K562 (cell line): ENCODE measurements at regions not wholly inside any gene's neighbourhood (a gene's known extent, or its start where the extent isn't known, plus 50 kb on each side); places are given as distances from the start of the nearest gene placed in this dataset.

ENCODE experiments used
- ATAC-seq: fragments of 200-7000 bp; cut with Tn5 transposase; 3 replicates; pipeline ENCODE4 v1.9.1; 2020; ENCODE audit warnings: moderate library complexity
- BruUV-seq: library from RNA; stranded (reverse); fragments of 400-500 nt; replicated peaks from 2 replicates; lab custom pipeline; 2021; lab: Mats Ljungman, UMichigan
- CTCF ChIA-PET: fragments of 300-600 bp; formaldehyde crosslinking; extraction: SDS; loops from one replicate; lab custom pipeline; 2021; ENCODE audit warnings: low intra/inter-chr PET ratio; lab: Yijun Ruan, JAX
- POLR2A ChIA-PET: fragments of 300-600, 350-650 bp; sonication (Branson Sonifier 250); formaldehyde crosslinking; extraction: SDS; loops from one replicate; lab custom pipeline; 2021; ENCODE audit warnings: antibody characterized with exemption, inconsistent platforms; lab: Yijun Ruan, JAX
- DNase-seq, 4 experiments: peaks; one replicate each; pipeline versions ENCODE4 v3.0.0 to v3.0.0-alpha.2; 2011 to 2018; ENCODE audit warnings: low spot score in 3 of 4, mixed read lengths in 3 of 4; ENCODE audit errors: extremely low read depth in 1 of 4
- FAIRE-seq: peaks from 2 replicates; lab custom pipeline; 2011; peaks lifted over from hg19 to GRCh38; lab: Jason Lieb, UNC
- H2AFZ ChIP-seq: 2 replicates; pipeline ENCODE4 v1.6.0; 2011; ENCODE audit warnings: low read depth, low read length, control low read depth, inconsistent platforms
- H3K27ac ChIP-seq: fragments of 200-600 bp; 3 replicates; pipeline ENCODE4 v1.8.0; 2011; ENCODE audit warnings: low read depth, mild to moderate bottlenecking, control low read depth, inconsistent platforms, low read length, moderate library complexity, mixed read lengths; ENCODE audit errors: extremely low read depth
- H3K27me3 ChIP-seq, 2 experiments: fragments of 300-600 bp in 1 of 2; 2 replicates in 1 of 2; 3 replicates in 1 of 2; pipeline versions ENCODE4 v1.6.0 to v1.8.0; 2011; ENCODE audit warnings: inconsistent platforms in 2 of 2, low read length in 2 of 2, mild to moderate bottlenecking in 1 of 2, mixed read lengths in 1 of 2, moderate library complexity in 1 of 2; ENCODE audit not compliant: control insufficient read depth in 2 of 2, insufficient read depth in 2 of 2
- H3K36me3 ChIP-seq: fragments of 300-600 bp; 3 replicates; pipeline ENCODE4 v1.8.0; 2011; ENCODE audit warnings: mild to moderate bottlenecking, low read length, inconsistent platforms; ENCODE audit not compliant: control insufficient read depth, insufficient read depth
- H3K4me1 ChIP-seq, 2 experiments: fragments of 200-600 bp in 1 of 2; replicated peaks in 1 of 2; 2 replicates in 1 of 2; 3 replicates in 1 of 2; pipeline versions ENCODE4 v1.5.1 to v1.8.0; 2011; ENCODE audit warnings: inconsistent platforms in 2 of 2, low read length in 2 of 2, mild to moderate bottlenecking in 1 of 2, mixed read lengths in 1 of 2, moderate library complexity in 1 of 2; ENCODE audit not compliant: control insufficient read depth in 2 of 2, insufficient read depth in 2 of 2
- H3K4me2 ChIP-seq: 2 replicates; pipeline ENCODE4 v1.6.1; 2011; ENCODE audit warnings: low read length, control low read depth, inconsistent platforms, mixed read lengths; ENCODE audit not compliant: insufficient read depth
- H3K4me3 ChIP-seq: fragments of 200-600 bp; sonication (generic), shearing (Covaris generic); 2 replicates; pipeline ENCODE4 v1.5.1; 2016; ENCODE audit warnings: control low read depth, inconsistent platforms
- H3K79me2 ChIP-seq: fragments of 200-600 bp; 3 replicates; pipeline ENCODE4 v1.8.0; 2011; ENCODE audit warnings: low read length, inconsistent platforms; ENCODE audit not compliant: control insufficient read depth, insufficient read depth
- H3K9ac ChIP-seq, 2 experiments: 2 replicates each; pipeline versions ENCODE4 v1.6.0 to v1.6.1; 2011; ENCODE audit warnings: low read depth in 2 of 2, low read length in 2 of 2, control low read depth in 1 of 2, inconsistent platforms in 1 of 2, mild to moderate bottlenecking in 1 of 2, mixed read lengths in 1 of 2; ENCODE audit not compliant: insufficient read depth in 1 of 2
- H3K9me1 ChIP-seq: one replicate; pipeline ENCODE4 v1.6.0; 2011; ENCODE audit warnings: inconsistent platforms, mild to moderate bottlenecking, low read length, moderate library complexity; ENCODE audit not compliant: control insufficient read depth, insufficient read depth
- H3K9me3 ChIP-seq: replicated peaks from 2 replicates; pipeline ENCODE4 v1.5.1; 2011; ENCODE audit warnings: low read depth, low read length, inconsistent platforms; ENCODE audit not compliant: control insufficient read depth, insufficient read depth
- H4K20me1 ChIP-seq: replicated peaks from 2 replicates; pipeline ENCODE4 v1.6.1; 2011; ENCODE audit warnings: low read length, inconsistent platforms, mixed read lengths; ENCODE audit not compliant: control insufficient read depth, insufficient read depth
- ARHGAP35 ChIP-seq: fragments of 450-650 bp; IDR thresholded peaks from 2 replicates; pipeline ENCODE4 v1.6.1; 2018; ENCODE audit not compliant: partially characterized antibody
- KDM2B ChIP-seq: fragments of 250-450 bp; sonication (Bioruptor Pico); IDR thresholded peaks from 2 replicates; pipeline ENCODE4 v1.8.0; 2021; ENCODE audit warnings: mild to moderate bottlenecking, moderate library complexity
- PHF21A ChIP-seq: fragments of 450-650 bp; IDR thresholded peaks from 2 replicates; pipeline ENCODE4 v1.6.1; 2017; ENCODE audit warnings: low read depth, borderline replicate concordance
- SLC30A9 ChIP-seq: fragments of 250-450 bp; sonication (Bioruptor Pico); IDR thresholded peaks from 2 replicates; pipeline ENCODE4 v1.8.0; 2022; ENCODE audit warnings: mild to moderate bottlenecking, moderate library complexity
- ZC3H11A ChIP-seq: IDR thresholded peaks from 2 replicates; pipeline ENCODE4 v1.6.1; 2012; ENCODE audit warnings: low read depth, low read length, improper control_type of control experiment
- ZNF12 ChIP-seq: sonication (generic); formaldehyde crosslinking; IDR thresholded peaks from 2 replicates; pipeline ENCODE4 v1.4.0; 2020; ENCODE audit warnings: mild to moderate bottlenecking, missing genetic modification reagents
- ZNF444 ChIP-seq: fragments of 250-450 bp; sonication (Bioruptor Pico); IDR thresholded peaks from 2 replicates; pipeline ENCODE4 v1.4.0; 2020; ENCODE audit warnings: mild to moderate bottlenecking, moderate library complexity
- WGBS: fragments of 100-300 bp; shearing (Covaris generic); methylation state at CpG from one replicate; pipeline ENCODE4 v1.1.6; 2016; ENCODE audit warnings: low coverage, mixed read lengths; ENCODE audit not compliant: insufficient coverage; ENCODE audit errors: missing lambda C conversion rate; 5-methylcytosine and 5-hydroxymethylcytosine counted together
- in situ Hi-C: fragments of 300-500 bp; cut with MboI; formaldehyde crosslinking; loops from 4 replicates; pipeline ENCODE4 v1.15.0; 2018; ENCODE audit warnings: inconsistent platforms, mixed read lengths
- intact Hi-C: fragments of 100-400 bp; cut with micrococcal nuclease; formaldehyde crosslinking; loops from 2 replicates; pipeline ENCODE4 v1.14.2; 2022
- TF ChIP-seq, protein P1 (sequence below), 2 experiments: IDR thresholded peaks in 1 of 2; conservative IDR thresholded peaks in 1 of 2; 2 replicates each; pipeline ENCODE4 v1.6.1; 2016; ENCODE audit warnings: low read depth in 2 of 2, mild to moderate bottlenecking in 1 of 2, missing compliant biosample characterization in 1 of 2, missing genetic modification characterization in 1 of 2, moderate library complexity in 1 of 2
- TF ChIP-seq, protein P2 (sequence below): sonication (generic); formaldehyde crosslinking; IDR thresholded peaks from 2 replicates; pipeline ENCODE4 v1.8.0; 2022; ENCODE audit warnings: mild to moderate bottlenecking, missing genetic modification reagents

DNA sequence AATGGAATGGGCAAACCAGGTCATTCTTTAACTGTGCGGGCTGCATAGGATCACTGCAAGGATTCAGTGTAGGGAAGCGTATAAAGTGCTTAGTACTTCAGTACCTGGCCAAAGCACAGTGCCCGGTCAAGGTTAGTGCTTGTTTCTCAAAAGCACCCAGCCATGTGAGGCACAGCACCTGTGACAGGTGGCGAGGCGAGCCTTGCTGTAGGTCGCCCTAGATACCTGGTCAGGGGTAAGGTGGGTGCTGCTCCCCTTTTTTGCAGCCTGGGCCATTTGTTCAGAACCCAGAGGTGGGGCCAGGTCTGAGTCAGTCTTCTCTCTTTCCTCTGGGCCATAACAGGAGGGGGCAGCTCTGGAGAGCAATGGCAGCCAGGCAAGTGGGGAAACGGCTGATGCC, 172.0 kb downstream of the IRF8 start:
- H3K27me3 ChIP-seq = peaks cover 19 to 57% of the 10 kb centered on the region in 2 experiments; a peak in 4 of 5 replicates
- H3K9ac ChIP-seq = no peak overlapping the region
- H4K20me1 ChIP-seq = peaks cover 2% of the 10 kb centered on the region; the same call in 1 of the 2 replicates
- H3K9me3 ChIP-seq = no peaks in the 10 kb centered on the region
- no peaks in the 10 kb centered on the region for H3K79me2 ChIP-seq
- DNase-seq (no peak), ATAC-seq (no peak)
- BruUV-seq = no TSS peak
- no peaks in the 10 kb centered on the region for H3K9me1 ChIP-seq
- no peak overlapping the region for H3K4me3 ChIP-seq
- in situ Hi-C loops = no loop called here
- no peak overlapping the region for H2AFZ ChIP-seq
- H3K4me2 ChIP-seq = no peak overlapping the region
- no peak for TF ChIP-seq PHF21A
- TF ChIP-seq ZC3H11A = no peak
- TF ChIP-seq SLC30A9 (CRISPR knock-in tag) = no peak
- TF ChIP-seq, protein P1, sequence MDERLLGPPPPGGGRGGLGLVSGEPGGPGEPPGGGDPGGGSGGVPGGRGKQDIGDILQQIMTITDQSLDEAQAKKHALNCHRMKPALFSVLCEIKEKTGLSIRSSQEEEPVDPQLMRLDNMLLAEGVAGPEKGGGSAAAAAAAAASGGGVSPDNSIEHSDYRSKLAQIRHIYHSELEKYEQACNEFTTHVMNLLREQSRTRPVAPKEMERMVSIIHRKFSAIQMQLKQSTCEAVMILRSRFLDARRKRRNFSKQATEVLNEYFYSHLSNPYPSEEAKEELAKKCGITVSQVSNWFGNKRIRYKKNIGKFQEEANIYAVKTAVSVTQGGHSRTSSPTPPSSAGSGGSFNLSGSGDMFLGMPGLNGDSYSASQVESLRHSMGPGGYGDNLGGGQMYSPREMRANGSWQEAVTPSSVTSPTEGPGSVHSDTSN (CRISPR knock-in tag; IDR thresholded peaks at IDR 0.05; ENCODE audit: low read depth) = no peak
- TF ChIP-seq, protein P1 (tag; conservative IDR thresholded peaks at IDR 0.05; ENCODE audit: low read depth) = no peak
- no peak for TF ChIP-seq ARHGAP35
- TF ChIP-seq ZNF444 = no peak
- TF ChIP-seq ZNF12 (CRISPR knock-in tag) = no peak
- TF ChIP-seq KDM2B (CRISPR knock-in tag) = no peak
- TF ChIP-seq, protein P2, sequence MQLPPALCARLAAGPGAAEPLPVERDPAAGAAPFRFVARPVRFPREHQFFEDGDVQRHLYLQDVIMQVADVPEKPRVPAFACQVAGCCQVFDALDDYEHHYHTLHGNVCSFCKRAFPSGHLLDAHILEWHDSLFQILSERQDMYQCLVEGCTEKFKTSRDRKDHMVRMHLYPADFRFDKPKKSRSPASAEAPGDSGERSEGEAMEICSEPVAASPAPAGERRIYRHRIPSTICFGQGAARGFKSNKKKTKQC (CRISPR knock-in tag) = no peak
- TF ChIP-seq, all 486 proteins: peak for 0
- Histone ChIP-seq H3K4me1 (peaks cover 1 to 14% of the 10 kb centered on the region in 2 experiments; a peak in 4 of 5 replicates), H3K27ac (no peak overlapping the region), H3K36me3 (no peaks in the 10 kb centered on the region)
- intact Hi-C loops = no loop called here
- FAIRE-seq = no peak
- CTCF ChIA-PET = no interaction called here
- POLR2A ChIA-PET = no interaction called here
- WGBS = under 1% methylated on average over 7 of the region's 7 CpGs
